ENCODE measurements at regions not wholly inside any gene's neighbourhood (a gene's known extent, or its start where the extent isn't known, plus 50 kb on each side); places are given as distances from the start of the nearest gene placed in this dataset.

GRCh38 chr14:105859717-105860614 is 333.6 kb downstream of the TMEM121 start:
- DNase-seq, result no peak
- Histone ChIP-seq H3K4me3 (ENCODE audit: low read depth, low read length) (no peak overlapping the region), H3K27ac (no peak overlapping the region), H3K27me3 (replicated peaks) (no peaks in the 10 kb centered on the region), H3K36me3 (replicated peaks) (no peaks in the 10 kb centered on the region)
- TF ChIP-seq CTCF (IDR thresholded peaks at IDR 0.05; ENCODE audit: low read depth, low read length, missing control alignments), result no peak
- in situ Hi-C loops (cut with HindIII; ENCODE audit: low pct_ligation_motif_present, low sequenced_read_pairs), result no loop called here

DNA sequence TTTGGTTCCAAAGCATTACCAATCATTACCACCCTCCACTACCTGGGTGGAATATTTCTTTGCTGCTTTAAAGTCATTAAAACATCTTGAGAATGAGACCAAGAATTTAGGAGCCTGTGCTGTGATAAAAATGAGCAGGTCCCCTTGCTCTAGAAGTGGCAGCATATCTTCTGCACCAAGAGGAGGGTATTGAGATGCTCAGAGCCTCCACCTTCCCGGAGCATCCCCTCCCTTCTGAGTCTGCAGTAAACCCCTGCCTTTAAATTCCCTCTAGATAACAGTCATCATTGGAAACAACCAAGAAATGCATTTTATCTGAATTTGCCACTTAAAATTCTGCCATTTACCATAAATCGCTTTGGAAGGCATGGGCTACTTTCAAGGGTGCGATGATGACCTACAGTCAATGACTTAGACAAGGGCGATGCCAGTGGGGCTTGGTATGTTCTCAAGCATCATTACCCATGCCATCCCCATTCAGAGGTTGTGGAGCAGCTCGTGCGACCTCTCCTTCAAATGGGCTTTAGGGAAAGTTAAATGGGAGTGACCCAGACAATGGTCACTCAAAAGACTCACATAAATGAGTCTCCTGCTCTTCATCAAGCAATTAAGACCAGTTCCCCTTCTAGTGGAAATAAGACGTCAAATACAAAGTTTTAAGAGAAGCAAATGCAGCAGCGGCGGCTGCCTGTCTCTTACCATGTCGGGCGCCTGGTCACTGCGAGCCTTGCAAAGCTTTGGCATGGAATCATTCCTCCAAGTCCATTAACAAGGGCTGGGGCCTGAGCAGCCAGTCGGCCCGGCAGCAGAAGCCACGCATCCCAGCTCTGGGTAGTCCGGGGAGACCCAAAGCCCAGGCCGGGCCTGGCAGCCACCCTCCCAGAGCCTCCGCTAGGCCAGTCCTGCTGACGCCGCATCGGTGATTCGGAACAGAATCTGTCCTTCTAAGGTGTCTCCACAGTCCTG is 334.5 kb downstream of the TMEM121 start:
- H3K4me3 ChIP-seq (ENCODE audit: low read depth, low read length), result no peak overlapping the region
- in situ Hi-C loops (cut with HindIII; ENCODE audit: low pct_ligation_motif_present, low sequenced_read_pairs), result no loop called here

DNA sequence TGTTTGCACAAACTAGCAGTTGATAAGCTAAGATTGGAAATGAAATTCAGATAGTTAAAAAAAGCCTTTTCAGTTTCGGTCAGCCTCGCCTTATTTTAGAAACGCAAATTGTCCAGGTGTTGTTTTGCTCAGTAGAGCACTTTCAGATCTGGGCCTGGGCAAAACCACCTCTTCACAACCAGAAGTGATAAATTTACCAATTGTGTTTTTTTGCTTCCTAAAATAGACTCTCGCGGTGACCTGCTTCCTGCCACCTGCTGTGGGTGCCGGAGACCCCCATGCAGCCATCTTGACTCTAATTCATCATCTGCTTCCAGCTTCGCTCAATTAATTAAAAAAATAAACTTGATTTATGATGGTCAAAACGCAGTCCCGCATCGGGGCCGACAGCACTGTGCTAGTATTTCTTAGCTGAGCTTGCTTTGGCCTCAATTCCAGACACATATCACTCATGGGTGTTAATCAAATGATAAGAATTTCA is 335.6 kb downstream of the TMEM121 start:
- no peaks in the 10 kb centered on the region for H3K27me3 ChIP-seq (replicated peaks)
- no peak for DNase-seq
- no peaks in the 10 kb centered on the region for H3K36me3 ChIP-seq (replicated peaks)
- no peak overlapping the region for H3K27ac ChIP-seq
- no peak for TF ChIP-seq CTCF (IDR thresholded peaks at IDR 0.05; ENCODE audit: low read depth, low read length, missing control alignments)
- in situ Hi-C loops (cut with HindIII; ENCODE audit: low pct_ligation_motif_present, low sequenced_read_pairs), result no loop called here
- no peak overlapping the region for H3K4me3 ChIP-seq (ENCODE audit: low read depth, low read length)

More for the DNA sequence above, 334.5 kb downstream of the TMEM121 start:
- no peak for TF ChIP-seq CTCF (IDR thresholded peaks at IDR 0.05; ENCODE audit: low read depth, low read length, missing control alignments)
- no peaks in the 10 kb centered on the region for H3K36me3 ChIP-seq (replicated peaks)
- H3K27me3 ChIP-seq (replicated peaks), result no peaks in the 10 kb centered on the region
- no peak for DNase-seq
- H3K27ac ChIP-seq, result no peak overlapping the region

- in situ Hi-C loops (cut with HindIII; ENCODE audit: low pct_ligation_motif_present, low sequenced_read_pairs), result no loop called here
- H3K27ac ChIP-seq, result no peak overlapping the region
- DNase-seq, result no peak
- H3K36me3 ChIP-seq (replicated peaks), result no peaks in the 10 kb centered on the region
- no peaks in the 10 kb centered on the region for H3K27me3 ChIP-seq (replicated peaks)
- H3K4me3 ChIP-seq (ENCODE audit: low read depth, low read length), result no peak overlapping the region
- no peak for TF ChIP-seq CTCF (IDR thresholded peaks at IDR 0.05; ENCODE audit: low read depth, low read length, missing control alignments)
Measured at GRCh38 chr14:105862581-105863239, 336.3 kb downstream of the TMEM121 start.

DNA sequence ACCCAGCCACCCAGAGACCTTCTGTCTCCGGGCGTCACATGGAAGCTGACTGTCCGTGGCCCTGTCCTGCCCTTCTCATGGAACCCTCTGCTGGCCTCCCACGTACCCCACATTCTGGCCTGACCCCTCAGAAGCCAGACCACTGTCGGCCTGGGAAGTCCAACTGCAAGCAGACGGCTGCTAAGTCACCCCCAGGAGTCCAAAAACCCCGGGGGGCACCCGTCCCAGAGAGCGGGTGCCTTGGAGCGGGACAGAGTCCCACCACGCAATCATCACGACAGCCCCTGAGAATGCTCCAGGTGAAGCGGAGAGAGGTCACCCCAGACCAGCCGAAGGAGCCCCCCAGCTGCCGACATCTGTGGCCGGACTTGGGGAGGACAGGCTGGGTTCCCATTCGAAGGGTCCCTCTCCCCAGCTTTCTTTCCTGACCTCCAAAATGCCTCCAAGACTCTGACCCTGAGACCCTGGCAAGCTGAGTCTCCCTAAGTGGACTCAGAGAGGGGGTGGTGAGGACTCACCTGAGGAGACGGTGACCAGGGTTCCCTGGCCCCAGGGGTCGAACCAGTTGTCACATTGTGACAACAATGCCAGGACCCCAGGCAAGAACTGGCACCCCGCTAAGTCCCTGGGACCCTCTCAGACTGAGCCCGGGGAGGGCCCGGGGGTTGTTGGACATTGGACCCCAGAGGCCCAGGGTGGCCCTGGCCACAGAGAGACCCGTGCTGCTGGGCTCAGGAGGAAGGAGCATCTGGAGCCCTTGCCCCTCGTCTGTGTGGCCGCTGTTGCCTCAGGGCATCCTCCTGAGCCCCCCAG is 337.1 kb downstream of the TMEM121 start:
- DNase-seq, result no peak
- Histone ChIP-seq H3K27ac (no peak overlapping the region), H3K27me3 (replicated peaks) (no peaks in the 10 kb centered on the region), H3K36me3 (replicated peaks) (no peaks in the 10 kb centered on the region), H3K4me3 (ENCODE audit: low read depth, low read length) (no peak overlapping the region)
- TF ChIP-seq CTCF (IDR thresholded peaks at IDR 0.05; ENCODE audit: low read depth, low read length, missing control alignments), result no peak
- in situ Hi-C loops (cut with HindIII; ENCODE audit: low pct_ligation_motif_present, low sequenced_read_pairs), result no loop called here

All from brain microvascular endothelial cell (primary cell).